ENCODE measurements at regions not wholly inside any gene's neighbourhood (a gene's known extent, or its start where the extent isn't known, plus 50 kb on each side); places are given as distances from the start of the nearest gene placed in this dataset.

DNA sequence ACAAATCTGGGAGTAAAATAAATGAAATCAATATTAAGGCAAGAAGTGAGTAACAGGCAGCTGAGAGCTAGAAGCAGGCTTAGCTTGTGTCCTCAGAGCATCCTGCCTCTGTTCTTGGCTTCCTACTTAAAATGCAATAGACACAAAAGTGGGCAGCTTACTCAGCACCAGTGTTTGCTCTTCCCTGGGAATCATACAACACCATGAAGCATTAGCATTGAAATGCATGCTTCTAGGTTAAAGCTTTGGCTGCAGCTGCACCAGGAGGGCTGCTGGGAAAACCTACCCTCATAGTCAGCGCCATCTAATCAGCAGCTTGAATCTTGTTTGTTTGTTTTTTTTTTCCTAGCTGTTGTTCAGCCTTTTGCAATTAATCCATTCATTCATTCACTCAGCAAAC, 104.2 kb upstream of the VWC2 start:
- Histone ChIP-seq H4K20me1 (ENCODE audit: insufficient read depth, low read length) (no peaks in the 10 kb centered on the region), H3K4me3 (ENCODE audit: insufficient read depth, low read depth, low read length) (no peak overlapping the region), H2BK120ac (ENCODE audit: low read depth, low read length) (no peak overlapping the region), H3K9me3 (ENCODE audit: control insufficient read depth, insufficient read depth, low read length) (peaks cover 21% of the 10 kb centered on the region), H3K27me3 (ENCODE audit: control insufficient read depth, insufficient read depth, low read length) (no peaks in the 10 kb centered on the region), H4K5ac (ENCODE audit: low read depth, low read length) (no peak overlapping the region), H4K91ac (ENCODE audit: insufficient read depth, low read depth, low read length) (no peak overlapping the region), H2AK9ac (replicated peaks; ENCODE audit: low read depth, low read length, poor library complexity) (no peak overlapping the region), H3K4me1 (ENCODE audit: control insufficient read depth, insufficient read depth, low read length) (no peaks in the 10 kb centered on the region), H3K9ac (ENCODE audit: low read depth, low read length) (no peak overlapping the region), H3K36me3 (ENCODE audit: control insufficient read depth, insufficient read depth, low read length) (no peaks in the 10 kb centered on the region), H3K79me1 (ENCODE audit: low read depth in 1 of 2, low read length in 2 of 2) (no peaks in the 10 kb centered on the region), H2AK5ac (ENCODE audit: low read depth, low read length) (no peak overlapping the region), H2BK20ac (ENCODE audit: low read depth, low read length) (no peak overlapping the region), H2BK5ac (ENCODE audit: low read depth, low read length, poor library complexity, severe bottlenecking) (no peak overlapping the region), H3K4ac (ENCODE audit: low read depth, low read length) (no peak overlapping the region), H4K8ac (ENCODE audit: low read depth in 2 of 2, low read length in 2 of 2) (no peak overlapping the region), H2BK15ac (ENCODE audit: low read depth, low read length) (no peak overlapping the region), H2AFZ (replicated peaks; ENCODE audit: low read length, poor library complexity) (no peak overlapping the region), H3K4me2 (ENCODE audit: low read depth, low read length) (no peak overlapping the region), H3K23ac (ENCODE audit: low read depth, low read length) (no peak overlapping the region), H3K9me1 (ENCODE audit: insufficient read depth, low read length) (no peaks in the 10 kb centered on the region), H3K56ac (ENCODE audit: extremely low read depth, insufficient read depth, low read length) (no peak overlapping the region), H3K14ac (replicated peaks; ENCODE audit: low read depth, low read length) (no peak overlapping the region), H3K18ac (ENCODE audit: low read depth, low read length) (no peak overlapping the region), H3K27ac (ENCODE audit: insufficient read depth, low read length) (no peak overlapping the region)
- CTCF ChIA-PET: no interaction called here
- dilution Hi-C loops (cut with HindIII; ENCODE audit: low sequenced_read_pairs, unreplicated experiment): no loop called here
- DNase-seq: no peak
- in situ Hi-C loops (cut with MboI; ENCODE audit: low sequenced_read_pairs): no loop called here
- BruUV-seq (replicated peaks): no TSS peak
- POLR2A ChIA-PET (ENCODE audit: unreplicated experiment): interaction anchor here (0.6 kb wide), 1 partner anchor 60 kb away, joined by 3 read pairs; no protein-coding TSS in a partner anchor
- ATAC-seq (ENCODE audit: low read depth): no peak
- no peak for TF ChIP-seq MAZ (IDR thresholded peaks at IDR 0.05; ENCODE audit: borderline replicate concordance, low read depth, low read length)
- no peak for TF ChIP-seq MAFK (IDR thresholded peaks at IDR 0.05; ENCODE audit: low read depth, low read length)
- TF ChIP-seq NFE2L2 (IDR thresholded peaks at IDR 0.05; ENCODE audit: low read depth, low read length): no peak
- TF ChIP-seq CEBPB (IDR thresholded peaks at IDR 0.05; ENCODE audit: low read depth, low read length): no peak
- TF ChIP-seq MXI1 (IDR thresholded peaks at IDR 0.05; ENCODE audit: borderline replicate concordance, low read depth, low read length): no peak
- no peak for TF ChIP-seq POLR2A (IDR thresholded peaks at IDR 0.05; ENCODE audit: low read depth, low read length)
- no peak for TF ChIP-seq FOS (IDR thresholded peaks at IDR 0.05; ENCODE audit: low read depth, low read length)
- TF ChIP-seq RAD21 (IDR thresholded peaks at IDR 0.05; ENCODE audit: low read length): no peak
- TF ChIP-seq CHD1 (IDR thresholded peaks at IDR 0.05; ENCODE audit: low read depth, low read length): no peak
- TF ChIP-seq BHLHE40 (IDR thresholded peaks at IDR 0.05; ENCODE audit: low read depth, low read length): no peak
- TF ChIP-seq RCOR1 (IDR thresholded peaks at IDR 0.05; ENCODE audit: insufficient replicate concordance, low read length): no peak
- intact Hi-C loops (cut with micrococcal nuclease): no loop called here
- WGBS, 2 experiments (ENCODE audit: extremely low coverage in 2 of 2, insufficient read length in 1 of 2): no CpG with 5 or more reads among the region's 1 CpG

Measured in IMR-90 (cell line).